ENCODE measurements at regions not wholly inside any gene's neighbourhood (a gene's known extent, or its start where the extent isn't known, plus 50 kb on each side); places are given as distances from the start of the nearest gene placed in this dataset.
A peak's percentile ranks its signal among the peaks of the same experiment; 100 is the strongest.

- DNase-seq (ENCODE audit: low spot score) (no peak), ATAC-seq (ENCODE audit: low read depth) (no peak)
- TF ChIP-seq CTCF (IDR thresholded peaks at IDR 0.05; ENCODE audit: poor library complexity, severe bottlenecking), result no peak
- no peaks in the 10 kb centered on the region for H3K27me3 ChIP-seq (ENCODE audit: insufficient read depth, poor library complexity, severe bottlenecking)
- no peak overlapping the region for H3K4me3 ChIP-seq (ENCODE audit: severe bottlenecking)
- H3K36me3 ChIP-seq (ENCODE audit: low read depth), result no peaks in the 10 kb centered on the region
- no peaks in the 10 kb centered on the region for H3K4me1 ChIP-seq (ENCODE audit: insufficient read depth, poor library complexity, severe bottlenecking)
- no peaks in the 10 kb centered on the region for H3K9me3 ChIP-seq (ENCODE audit: severe bottlenecking)
- no peak overlapping the region for H3K27ac ChIP-seq (ENCODE audit: poor library complexity, severe bottlenecking)
These were observed 1036.1 kb downstream of the AGBL1 start for GRCh38 chr15:87115795-87116194.

GRCh38 chr15:87099916-87100315 is 1020.2 kb downstream of the AGBL1 start:
- H3K27me3 ChIP-seq (ENCODE audit: insufficient read depth, poor library complexity, severe bottlenecking), result no peaks in the 10 kb centered on the region
- H3K9me3 ChIP-seq (ENCODE audit: severe bottlenecking), result no peaks in the 10 kb centered on the region
- H3K36me3 ChIP-seq (ENCODE audit: low read depth), result no peaks in the 10 kb centered on the region
- no peak overlapping the region for H3K27ac ChIP-seq (ENCODE audit: poor library complexity, severe bottlenecking)
- ATAC-seq (ENCODE audit: low read depth) (peak; percentile 89), DNase-seq (ENCODE audit: low spot score) (no peak)
- no peak overlapping the region for H3K4me3 ChIP-seq (ENCODE audit: severe bottlenecking)
- peaks cover 4% of the 10 kb centered on the region for H3K4me1 ChIP-seq (ENCODE audit: insufficient read depth, poor library complexity, severe bottlenecking)
- no peak for TF ChIP-seq CTCF (IDR thresholded peaks at IDR 0.05; ENCODE audit: poor library complexity, severe bottlenecking)

DNA sequence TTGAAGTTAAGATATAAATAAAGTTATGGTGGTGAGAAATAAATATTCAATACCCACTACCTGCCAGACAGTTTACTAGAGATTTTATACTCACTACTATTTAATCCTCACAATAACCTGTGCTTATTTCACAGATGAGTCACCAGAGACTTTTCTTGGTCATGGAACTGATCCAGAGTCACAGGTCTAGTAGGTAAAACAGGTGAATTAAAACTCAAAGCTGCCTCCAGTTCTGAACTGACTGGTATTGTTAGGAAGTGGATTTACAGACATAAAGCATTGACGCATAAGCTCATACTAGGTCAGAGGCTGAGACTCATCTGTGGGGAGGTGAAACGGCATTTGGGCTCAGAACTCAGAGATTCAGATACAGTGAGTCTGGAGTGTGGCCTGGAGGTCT is 1009.9 kb downstream of the AGBL1 start:
- H3K36me3 ChIP-seq (ENCODE audit: low read depth), result no peaks in the 10 kb centered on the region
- no peak overlapping the region for H3K4me3 ChIP-seq (ENCODE audit: severe bottlenecking)
- ATAC-seq (ENCODE audit: low read depth), result peak; percentile 33; the same call in 1 of the 3 replicates
- DNase-seq (ENCODE audit: low spot score), result no peak
- no peaks in the 10 kb centered on the region for H3K4me1 ChIP-seq (ENCODE audit: insufficient read depth, poor library complexity, severe bottlenecking)
- no peaks in the 10 kb centered on the region for H3K9me3 ChIP-seq (ENCODE audit: severe bottlenecking)
- no peak for TF ChIP-seq CTCF (IDR thresholded peaks at IDR 0.05; ENCODE audit: poor library complexity, severe bottlenecking)
- H3K27me3 ChIP-seq (ENCODE audit: insufficient read depth, poor library complexity, severe bottlenecking), result no peaks in the 10 kb centered on the region
- no peak overlapping the region for H3K27ac ChIP-seq (ENCODE audit: poor library complexity, severe bottlenecking)

- H3K27ac ChIP-seq (ENCODE audit: poor library complexity, severe bottlenecking), result no peak overlapping the region
- no peaks in the 10 kb centered on the region for H3K9me3 ChIP-seq (ENCODE audit: severe bottlenecking)
- ATAC-seq (ENCODE audit: low read depth), result no peak
- no peak for DNase-seq (ENCODE audit: low spot score)
- H3K4me3 ChIP-seq (ENCODE audit: severe bottlenecking), result no peak overlapping the region
- no peaks in the 10 kb centered on the region for H3K36me3 ChIP-seq (ENCODE audit: low read depth)
- no peaks in the 10 kb centered on the region for H3K27me3 ChIP-seq (ENCODE audit: insufficient read depth, poor library complexity, severe bottlenecking)
- H3K4me1 ChIP-seq (ENCODE audit: insufficient read depth, poor library complexity, severe bottlenecking), result no peaks in the 10 kb centered on the region
- no peak for TF ChIP-seq CTCF (IDR thresholded peaks at IDR 0.05; ENCODE audit: poor library complexity, severe bottlenecking)
These were observed 1003.5 kb downstream of the AGBL1 start for GRCh38 chr15:87083201-87083600.

- H3K27ac ChIP-seq (ENCODE audit: poor library complexity, severe bottlenecking), result no peak overlapping the region
- H3K9me3 ChIP-seq (ENCODE audit: severe bottlenecking), result no peaks in the 10 kb centered on the region
- TF ChIP-seq CTCF (IDR thresholded peaks at IDR 0.05; ENCODE audit: poor library complexity, severe bottlenecking), result no peak
- no peaks in the 10 kb centered on the region for H3K4me1 ChIP-seq (ENCODE audit: insufficient read depth, poor library complexity, severe bottlenecking)
- H3K36me3 ChIP-seq (ENCODE audit: low read depth), result no peaks in the 10 kb centered on the region
- no peaks in the 10 kb centered on the region for H3K27me3 ChIP-seq (ENCODE audit: insufficient read depth, poor library complexity, severe bottlenecking)
- no peak for DNase-seq (ENCODE audit: low spot score)
- ATAC-seq (ENCODE audit: low read depth), result no peak
- H3K4me3 ChIP-seq (ENCODE audit: severe bottlenecking), result no peak overlapping the region
These were observed 1002.9 kb downstream of the AGBL1 start for GRCh38 chr15:87082581-87082980.

Measured in RWPE2 (cell line).